ENCODE measurements at regions not wholly inside any gene's neighbourhood (a gene's known extent, or its start where the extent isn't known, plus 50 kb on each side); places are given as distances from the start of the nearest gene placed in this dataset.

- Histone ChIP-seq H3K4me3 (ENCODE audit: low read length) (no peak overlapping the region), H4K20me1 (ENCODE audit: insufficient read depth) (no peaks in the 10 kb centered on the region)
Observed at GRCh38 chr2:133825778-133826177, 257.5 kb upstream of the NCKAP5 start.

GRCh38 chr2:133828913-133829312, 260.6 kb upstream of the NCKAP5 start:
- Histone ChIP-seq H3K36me3 (ENCODE audit: insufficient read depth, low read length) (no peaks in the 10 kb centered on the region), H2AFZ (ENCODE audit: low read depth, low read length) (no peak overlapping the region), H3K9ac (ENCODE audit: low read length) (no peak overlapping the region), H3K79me2 (replicated peaks; ENCODE audit: insufficient read depth, low read length) (no peaks in the 10 kb centered on the region), H3F3A (ENCODE audit: insufficient read depth, low read length, poor library complexity, severe bottlenecking) (no peaks in the 10 kb centered on the region), H3K27ac (ENCODE audit: low read length) (no peak overlapping the region), H3K27me3 (ENCODE audit: insufficient read depth, low read depth, low read length) (no peaks in the 10 kb centered on the region), H3K9me2 (ENCODE audit: insufficient read depth, low read length) (no peaks in the 10 kb centered on the region), H4K20me1 (ENCODE audit: insufficient read depth) (no peaks in the 10 kb centered on the region), H3K9me3 (ENCODE audit: low read length) (no peaks in the 10 kb centered on the region), H3K4me3 (ENCODE audit: low read length) (no peak overlapping the region), H3K4me2 (ENCODE audit: low read length) (no peak overlapping the region)
- no peak for TF ChIP-seq TAF1 (IDR thresholded peaks at IDR 0.05; ENCODE audit: low read depth)
- no peak for TF ChIP-seq RAD21 (conservative IDR thresholded peaks at IDR 0.05)
- TF ChIP-seq POLR2AphosphoS5 (IDR thresholded peaks at IDR 0.05): no peak
- no peak for TF ChIP-seq EP300 (conservative IDR thresholded peaks at IDR 0.05; ENCODE audit: poor library complexity, severe bottlenecking)
- no peak for TF ChIP-seq CTCF (IDR thresholded peaks at IDR 0.05; ENCODE audit: poor library complexity, severe bottlenecking)
- TF ChIP-seq SMC3 (conservative IDR thresholded peaks at IDR 0.05; ENCODE audit: poor library complexity): no peak
- no peak for TF ChIP-seq MXI1 (conservative IDR thresholded peaks at IDR 0.05; ENCODE audit: poor library complexity, severe bottlenecking)
- no peak for TF ChIP-seq EZH2 (IDR thresholded peaks at IDR 0.05; ENCODE audit: borderline replicate concordance, insufficient read depth, low read length, poor library complexity, severe bottlenecking)

More at GRCh38 chr2:133825778-133826177, 257.5 kb upstream of the NCKAP5 start:
- Histone ChIP-seq H3F3A (ENCODE audit: insufficient read depth, low read length, poor library complexity, severe bottlenecking) (no peaks in the 10 kb centered on the region), H3K79me2 (replicated peaks; ENCODE audit: insufficient read depth, low read length) (no peaks in the 10 kb centered on the region), H3K27me3 (ENCODE audit: insufficient read depth, low read depth, low read length) (no peaks in the 10 kb centered on the region), H3K4me2 (ENCODE audit: low read length) (no peak overlapping the region), H2AFZ (ENCODE audit: low read depth, low read length) (no peak overlapping the region), H3K9ac (ENCODE audit: low read length) (no peak overlapping the region), H3K9me3 (ENCODE audit: low read length) (no peaks in the 10 kb centered on the region), H3K9me2 (ENCODE audit: insufficient read depth, low read length) (no peaks in the 10 kb centered on the region), H3K36me3 (ENCODE audit: insufficient read depth, low read length) (no peaks in the 10 kb centered on the region), H3K27ac (ENCODE audit: low read length) (no peak overlapping the region)
- no peak for TF ChIP-seq MXI1 (conservative IDR thresholded peaks at IDR 0.05; ENCODE audit: poor library complexity, severe bottlenecking)
- no peak for TF ChIP-seq EZH2 (IDR thresholded peaks at IDR 0.05; ENCODE audit: borderline replicate concordance, insufficient read depth, low read length, poor library complexity, severe bottlenecking)
- TF ChIP-seq POLR2AphosphoS5 (IDR thresholded peaks at IDR 0.05): no peak
- TF ChIP-seq CTCF (IDR thresholded peaks at IDR 0.05; ENCODE audit: poor library complexity, severe bottlenecking): no peak
- TF ChIP-seq RAD21 (conservative IDR thresholded peaks at IDR 0.05): no peak
- no peak for TF ChIP-seq TAF1 (IDR thresholded peaks at IDR 0.05; ENCODE audit: low read depth)
- TF ChIP-seq SMC3 (conservative IDR thresholded peaks at IDR 0.05; ENCODE audit: poor library complexity): no peak
- TF ChIP-seq EP300 (conservative IDR thresholded peaks at IDR 0.05; ENCODE audit: poor library complexity, severe bottlenecking): no peak
- TF ChIP-seq REST (IDR thresholded peaks at IDR 0.05; ENCODE audit: borderline replicate concordance): no peak
